Left kidney (tissue), 1 donor: ENCODE measurements at regions not wholly inside any gene's neighbourhood (a gene's known extent, or its start where the extent isn't known, plus 50 kb on each side); places are given as distances from the start of the nearest gene placed in this dataset.

Experiments used
- DNase-seq: peaks from one replicate; pipeline ENCODE4 v3.0.0-alpha.2; 2013

- no peak for DNase-seq
Measured at GRCh38 chrX:93598076-93598475, 75.3 kb downstream of the NAP1L3 start.

- DNase-seq = peak; percentile 0
Measured at GRCh38 chrX:93594780-93595179, 78.6 kb downstream of the NAP1L3 start.

GRCh38 chrX:93593966-93594365, 79.4 kb downstream of the NAP1L3 start:
- DNase-seq = no peak

- DNase-seq = no peak
Measured at GRCh38 chrX:93591398-93591797, 82.0 kb downstream of the NAP1L3 start.

GRCh38 chrX:93585661-93586060, 87.7 kb downstream of the NAP1L3 start:
- DNase-seq = no peak

GRCh38 chrX:93580634-93581033, 92.7 kb downstream of the NAP1L3 start:
- DNase-seq = no peak

- DNase-seq = no peak
Measured at GRCh38 chrX:93538575-93538974, 134.8 kb downstream of the NAP1L3 start.

- no peak for DNase-seq
Measured at GRCh38 chrX:93528917-93529316, 144.5 kb downstream of the NAP1L3 start.
